Lower leg skin (tissue), 3 donors: ENCODE measurements at regions not wholly inside any gene's neighbourhood (a gene's known extent, or its start where the extent isn't known, plus 50 kb on each side); places are given as distances from the start of the nearest gene placed in this dataset.

ENCODE experiments used
- POLR2A ChIP-seq, 2 donors: fragments of 450-650 bp; IDR thresholded peaks; one replicate each; pipeline ENCODE4 v1.6.1; 2016 to 2017; ENCODE audit warnings: antibody characterized with exemption in 2 of 2, mild to moderate bottlenecking in 1 of 2, moderate library complexity in 1 of 2
- TF ChIP-seq, protein P1 (sequence below), 3 donors: fragments of 450-650 bp; IDR thresholded peaks; one replicate each; pipeline ENCODE4 v1.5.1; 2016; ENCODE audit warnings: antibody characterized with exemption in 3 of 3, mild to moderate bottlenecking in 3 of 3, moderate library complexity in 2 of 3

DNA sequence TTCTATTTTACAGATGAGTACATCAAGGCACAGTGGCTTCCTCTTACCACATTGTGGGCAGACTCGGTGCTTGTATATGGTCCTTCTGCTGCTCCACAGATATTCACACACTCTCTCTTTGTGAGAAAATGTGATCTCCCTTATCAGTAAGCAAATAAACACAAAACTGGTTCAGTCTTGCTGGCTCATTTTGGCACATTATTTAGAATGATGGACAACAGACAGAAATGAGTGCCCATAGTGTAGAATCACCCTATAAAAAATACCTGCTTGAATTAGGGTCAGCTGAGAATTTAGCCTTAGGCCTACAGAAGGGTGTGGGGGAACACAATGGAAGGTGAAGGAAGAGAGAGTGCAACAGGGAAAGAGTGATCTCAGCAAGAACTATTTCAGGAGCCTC lies 423.1 kb downstream of the HLX start:
- TF ChIP-seq, protein P1, sequence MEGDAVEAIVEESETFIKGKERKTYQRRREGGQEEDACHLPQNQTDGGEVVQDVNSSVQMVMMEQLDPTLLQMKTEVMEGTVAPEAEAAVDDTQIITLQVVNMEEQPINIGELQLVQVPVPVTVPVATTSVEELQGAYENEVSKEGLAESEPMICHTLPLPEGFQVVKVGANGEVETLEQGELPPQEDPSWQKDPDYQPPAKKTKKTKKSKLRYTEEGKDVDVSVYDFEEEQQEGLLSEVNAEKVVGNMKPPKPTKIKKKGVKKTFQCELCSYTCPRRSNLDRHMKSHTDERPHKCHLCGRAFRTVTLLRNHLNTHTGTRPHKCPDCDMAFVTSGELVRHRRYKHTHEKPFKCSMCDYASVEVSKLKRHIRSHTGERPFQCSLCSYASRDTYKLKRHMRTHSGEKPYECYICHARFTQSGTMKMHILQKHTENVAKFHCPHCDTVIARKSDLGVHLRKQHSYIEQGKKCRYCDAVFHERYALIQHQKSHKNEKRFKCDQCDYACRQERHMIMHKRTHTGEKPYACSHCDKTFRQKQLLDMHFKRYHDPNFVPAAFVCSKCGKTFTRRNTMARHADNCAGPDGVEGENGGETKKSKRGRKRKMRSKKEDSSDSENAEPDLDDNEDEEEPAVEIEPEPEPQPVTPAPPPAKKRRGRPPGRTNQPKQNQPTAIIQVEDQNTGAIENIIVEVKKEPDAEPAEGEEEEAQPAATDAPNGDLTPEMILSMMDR (IDR thresholded peaks at IDR 0.05), result no peak
- TF ChIP-seq POLR2A (IDR thresholded peaks at IDR 0.05), result no peak
